ENCODE measurements at regions not wholly inside any gene's neighbourhood (a gene's known extent, or its start where the extent isn't known, plus 50 kb on each side); places are given as distances from the start of the nearest gene placed in this dataset.

GRCh38 chr11:128172046-128172878, 415.1 kb downstream of the ETS1 start (continued):
- no peak for TF ChIP-seq BCL3 (IDR thresholded peaks at IDR 0.05; ENCODE audit: borderline replicate concordance, insufficient read depth, low read depth, low read length, poor library complexity, severe bottlenecking)
- TF ChIP-seq SIX5 (IDR thresholded peaks at IDR 0.05; ENCODE audit: low read depth, low read length, severe bottlenecking): no peak
- TF ChIP-seq, protein P1, sequence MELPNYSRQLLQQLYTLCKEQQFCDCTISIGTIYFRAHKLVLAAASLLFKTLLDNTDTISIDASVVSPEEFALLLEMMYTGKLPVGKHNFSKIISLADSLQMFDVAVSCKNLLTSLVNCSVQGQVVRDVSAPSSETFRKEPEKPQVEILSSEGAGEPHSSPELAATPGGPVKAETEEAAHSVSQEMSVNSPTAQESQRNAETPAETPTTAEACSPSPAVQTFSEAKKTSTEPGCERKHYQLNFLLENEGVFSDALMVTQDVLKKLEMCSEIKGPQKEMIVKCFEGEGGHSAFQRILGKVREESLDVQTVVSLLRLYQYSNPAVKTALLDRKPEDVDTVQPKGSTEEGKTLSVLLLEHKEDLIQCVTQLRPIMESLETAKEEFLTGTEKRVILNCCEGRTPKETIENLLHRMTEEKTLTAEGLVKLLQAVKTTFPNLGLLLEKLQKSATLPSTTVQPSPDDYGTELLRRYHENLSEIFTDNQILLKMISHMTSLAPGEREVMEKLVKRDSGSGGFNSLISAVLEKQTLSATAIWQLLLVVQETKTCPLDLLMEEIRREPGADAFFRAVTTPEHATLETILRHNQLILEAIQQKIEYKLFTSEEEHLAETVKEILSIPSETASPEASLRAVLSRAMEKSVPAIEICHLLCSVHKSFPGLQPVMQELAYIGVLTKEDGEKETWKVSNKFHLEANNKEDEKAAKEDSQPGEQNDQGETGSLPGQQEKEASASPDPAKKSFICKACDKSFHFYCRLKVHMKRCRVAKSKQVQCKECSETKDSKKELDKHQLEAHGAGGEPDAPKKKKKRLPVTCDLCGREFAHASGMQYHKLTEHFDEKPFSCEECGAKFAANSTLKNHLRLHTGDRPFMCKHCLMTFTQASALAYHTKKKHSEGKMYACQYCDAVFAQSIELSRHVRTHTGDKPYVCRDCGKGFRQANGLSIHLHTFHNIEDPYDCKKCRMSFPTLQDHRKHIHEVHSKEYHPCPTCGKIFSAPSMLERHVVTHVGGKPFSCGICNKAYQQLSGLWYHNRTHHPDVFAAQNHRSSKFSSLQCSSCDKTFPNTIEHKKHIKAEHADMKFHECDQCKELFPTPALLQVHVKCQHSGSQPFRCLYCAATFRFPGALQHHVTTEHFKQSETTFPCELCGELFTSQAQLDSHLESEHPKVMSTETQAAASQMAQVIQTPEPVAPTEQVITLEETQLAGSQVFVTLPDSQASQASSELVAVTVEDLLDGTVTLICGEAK (IDR thresholded peaks at IDR 0.05; ENCODE audit: borderline replicate concordance): no peak
- no peak for TF ChIP-seq CHD2 (IDR thresholded peaks at IDR 0.05; ENCODE audit: borderline replicate concordance, low read depth, low read length)
- no peak for TF ChIP-seq PKNOX1 (IDR thresholded peaks at IDR 0.05)
- TF ChIP-seq, protein P2, sequence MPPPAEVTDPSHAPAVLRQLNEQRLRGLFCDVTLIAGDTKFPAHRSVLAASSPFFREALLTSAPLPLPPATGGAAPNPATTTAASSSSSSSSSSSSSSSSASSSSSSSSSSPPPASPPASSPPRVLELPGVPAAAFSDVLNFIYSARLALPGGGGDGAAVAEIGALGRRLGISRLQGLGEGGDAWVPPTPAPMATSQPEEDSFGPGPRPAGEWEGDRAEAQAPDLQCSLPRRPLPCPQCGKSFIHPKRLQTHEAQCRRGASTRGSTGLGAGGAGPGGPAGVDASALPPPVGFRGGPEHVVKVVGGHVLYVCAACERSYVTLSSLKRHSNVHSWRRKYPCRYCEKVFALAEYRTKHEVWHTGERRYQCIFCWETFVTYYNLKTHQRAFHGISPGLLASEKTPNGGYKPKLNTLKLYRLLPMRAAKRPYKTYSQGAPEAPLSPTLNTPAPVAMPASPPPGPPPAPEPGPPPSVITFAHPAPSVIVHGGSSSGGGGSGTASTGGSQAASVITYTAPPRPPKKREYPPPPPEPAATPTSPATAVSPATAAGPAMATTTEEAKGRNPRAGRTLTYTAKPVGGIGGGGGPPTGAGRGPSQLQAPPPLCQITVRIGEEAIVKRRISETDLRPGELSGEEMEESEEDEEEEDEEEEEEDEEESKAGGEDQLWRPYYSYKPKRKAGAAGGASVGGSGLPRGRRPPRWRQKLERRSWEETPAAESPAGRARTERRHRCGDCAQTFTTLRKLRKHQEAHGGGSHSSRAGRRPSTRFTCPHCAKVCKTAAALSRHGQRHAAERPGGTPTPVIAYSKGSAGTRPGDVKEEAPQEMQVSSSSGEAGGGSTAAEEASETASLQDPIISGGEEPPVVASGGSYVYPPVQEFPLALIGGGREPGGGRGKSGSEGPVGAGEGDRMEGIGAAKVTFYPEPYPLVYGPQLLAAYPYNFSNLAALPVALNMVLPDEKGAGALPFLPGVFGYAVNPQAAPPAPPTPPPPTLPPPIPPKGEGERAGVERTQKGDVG (CRISPR knock-in tag; IDR thresholded peaks at IDR 0.05): no peak
- no peak for TF ChIP-seq MYB (IDR thresholded peaks at IDR 0.05; ENCODE audit: borderline replicate concordance, low read depth, low read length)
- no peak for TF ChIP-seq MTA3 (IDR thresholded peaks at IDR 0.05; ENCODE audit: borderline replicate concordance, low read length)
- TF ChIP-seq ZSCAN29 (IDR thresholded peaks at IDR 0.05): no peak
- TF ChIP-seq KDM1A (IDR thresholded peaks at IDR 0.05; ENCODE audit: borderline replicate concordance): no peak
- TF ChIP-seq TCF12 (IDR thresholded peaks at IDR 0.05; ENCODE audit: low read depth, low read length): 0 out of 2 replicates have a peak, but pooled peaks have one; percentile 9
- no peak for TF ChIP-seq LARP7 (IDR thresholded peaks at IDR 0.05)
- TF ChIP-seq RAD51 (IDR thresholded peaks at IDR 0.05): no peak
- TF ChIP-seq CBFB (IDR thresholded peaks at IDR 0.05; ENCODE audit: low read depth): no peak
- no peak for TF ChIP-seq NFIC (IDR thresholded peaks at IDR 0.05; ENCODE audit: low read depth, low read length)
- no peak for TF ChIP-seq ATF7 (IDR thresholded peaks at IDR 0.05; ENCODE audit: low read depth)
- TF ChIP-seq MEF2A (IDR thresholded peaks at IDR 0.05; ENCODE audit: insufficient read depth, low read depth, low read length): 0 out of 2 replicates have a peak, but pooled peaks have one; percentile 27
- TF ChIP-seq GABPA (IDR thresholded peaks at IDR 0.05; ENCODE audit: low read depth): no peak
- TF ChIP-seq MXI1 (IDR thresholded peaks at IDR 0.05; ENCODE audit: low read depth, low read length): no peak
- peak; percentile 97 for TF ChIP-seq RAD21 (IDR thresholded peaks at IDR 0.05; ENCODE audit: insufficient read depth, low read depth, low read length)
- peak; percentile 92 for TF ChIP-seq SMC3 (IDR thresholded peaks at IDR 0.05; ENCODE audit: borderline replicate concordance, low read length)

All from GM12878 (cell line).